ENCODE measurements at regions not wholly inside any gene's neighbourhood (a gene's known extent, or its start where the extent isn't known, plus 50 kb on each side); places are given as distances from the start of the nearest gene placed in this dataset.
A peak's percentile ranks its signal among the peaks of the same experiment; 100 is the strongest.
"Not testable (repeated sequence)": the region's sequence is repeated elsewhere in the genome, so short reads cannot be mapped to it uniquely, and the experiment has no call there.

DNA sequence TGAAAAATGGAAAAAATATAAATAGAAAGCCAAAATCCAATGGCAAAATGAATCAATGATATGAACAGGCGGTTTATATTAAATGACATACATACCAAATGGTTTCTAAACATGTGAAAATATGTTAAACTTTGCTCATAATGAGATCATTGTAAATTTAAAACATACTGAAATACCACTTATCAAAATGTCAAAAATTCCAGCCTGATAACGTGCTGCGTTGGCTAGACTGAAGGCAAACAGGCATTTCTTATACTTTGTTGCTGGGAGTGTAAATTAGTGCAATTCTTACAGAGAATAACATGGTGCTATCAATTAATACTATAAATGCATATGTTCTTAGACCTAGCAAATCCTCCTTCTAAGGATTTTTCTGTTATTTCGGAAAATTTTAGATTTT is 225.8 kb upstream of the FAM3C start:
- no peak for DNase-seq (ENCODE audit: low read depth)

DNA sequence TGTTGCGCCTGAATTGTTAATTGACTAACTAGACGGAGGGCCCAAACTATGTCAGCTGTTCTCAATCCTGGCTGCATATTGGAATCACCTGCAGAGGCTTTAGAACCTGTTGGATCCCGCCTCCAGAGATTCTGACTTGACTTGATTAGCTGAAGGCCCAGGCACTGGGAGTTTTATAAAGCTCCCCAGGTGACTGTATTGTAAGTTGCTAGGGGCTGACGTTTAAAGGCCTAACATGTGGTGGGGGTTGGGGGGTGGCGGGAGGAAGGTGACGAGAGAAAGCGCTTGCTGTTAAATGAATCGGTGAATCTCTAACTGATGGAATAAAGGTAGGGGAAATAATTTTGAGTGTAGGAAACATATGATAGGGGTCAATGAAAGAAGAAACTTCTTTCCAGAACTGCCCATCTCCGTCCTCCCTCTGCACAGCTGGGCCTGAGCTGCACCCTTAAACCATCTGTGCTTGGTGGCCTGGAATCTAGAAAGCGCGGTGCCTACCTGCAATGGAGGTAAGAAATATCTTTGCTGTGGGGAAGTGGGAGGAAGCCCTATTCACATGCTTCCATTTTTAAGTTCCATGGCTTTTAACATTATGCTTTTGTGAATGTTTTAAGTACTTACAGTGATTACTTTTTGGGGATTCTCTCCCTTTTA is 225.0 kb upstream of the FAM3C start:
- no peak for DNase-seq (ENCODE audit: low read depth)

- DNase-seq (ENCODE audit: low read depth): no peak
These were observed 224.1 kb upstream of the FAM3C start for GRCh38 chr7:121620206-121620605.

DNA sequence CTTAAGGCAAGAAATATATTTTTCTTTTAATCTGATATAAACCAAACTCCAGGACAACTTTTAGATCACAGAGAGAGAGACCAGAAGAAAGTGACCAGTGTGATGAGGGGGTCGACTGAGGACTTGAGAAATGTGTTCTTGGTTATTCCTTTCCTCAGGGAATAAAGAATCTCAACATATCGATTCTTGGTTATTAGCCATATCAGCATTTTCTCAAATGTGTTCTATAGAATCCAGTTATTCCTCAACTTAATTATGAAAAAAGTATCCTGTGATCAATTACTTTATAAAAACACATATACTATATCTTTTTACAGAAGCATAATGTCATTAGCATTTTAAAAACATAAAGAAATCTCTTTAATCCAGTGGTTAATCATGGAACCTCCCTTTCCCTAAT is 222.1 kb upstream of the FAM3C start:
- no peak for DNase-seq (ENCODE audit: low read depth)

DNA sequence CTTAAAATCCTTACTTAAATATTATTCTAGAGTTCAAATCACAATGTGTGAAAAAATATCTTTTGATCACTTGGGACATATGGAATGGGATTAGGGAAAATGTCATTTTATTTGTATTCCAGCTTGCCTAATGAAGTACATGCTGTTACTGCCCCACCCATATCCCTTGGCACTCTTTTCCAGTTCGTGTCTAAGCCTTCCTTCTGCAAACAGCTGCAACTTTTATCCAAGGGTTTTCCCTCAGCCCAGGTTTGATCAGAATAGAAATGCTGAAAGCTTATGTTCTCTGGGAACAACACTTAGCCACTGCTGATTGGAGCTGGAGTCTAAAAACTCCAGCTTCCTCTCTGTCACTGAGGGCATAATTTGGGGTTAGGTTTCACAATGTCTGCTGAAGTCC is 214.1 kb upstream of the FAM3C start:
- no peak for DNase-seq (ENCODE audit: low read depth)

DNA sequence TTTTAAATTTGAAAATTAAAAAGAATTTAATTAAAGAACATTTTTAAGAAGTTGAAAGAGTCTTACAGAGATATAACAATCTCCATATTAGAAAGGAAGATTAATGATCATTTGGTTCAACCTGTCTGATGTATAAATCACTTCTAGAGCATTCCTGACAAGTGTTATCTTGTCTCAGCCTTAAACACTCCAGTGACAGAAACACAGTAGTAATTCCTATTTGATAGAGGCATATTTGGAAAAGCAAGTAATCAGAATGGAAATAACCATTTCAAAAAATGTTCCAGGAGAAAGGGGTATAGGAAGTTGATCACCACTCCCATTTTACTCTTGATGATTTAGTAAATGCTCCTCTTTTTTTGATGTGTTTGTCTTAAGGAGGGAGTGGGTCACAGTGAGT is 213.1 kb upstream of the FAM3C start:
- DNase-seq (ENCODE audit: low read depth): no peak

DNA sequence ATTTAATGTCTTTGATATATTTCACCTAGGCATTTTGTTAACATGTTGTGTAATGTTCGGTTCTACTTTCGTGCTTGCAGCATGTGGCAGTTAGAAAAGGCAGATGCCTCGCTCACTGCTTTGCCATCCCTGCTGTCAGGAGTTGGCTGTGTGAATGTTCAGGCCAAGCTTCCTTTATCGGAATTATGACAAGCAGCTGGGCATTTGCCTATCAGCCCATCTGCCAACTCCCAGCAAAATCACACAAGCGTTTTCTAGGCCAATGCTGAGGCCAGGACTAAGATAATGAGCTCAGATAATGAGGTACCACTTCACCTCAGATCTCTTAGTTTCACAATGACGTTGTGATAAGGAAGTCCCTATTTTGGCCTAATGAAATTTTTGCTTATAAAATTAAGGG is 212.7 kb upstream of the FAM3C start:
- no peak for DNase-seq (ENCODE audit: low read depth)

GRCh38 chr7:121608183-121608582 is 212.1 kb upstream of the FAM3C start:
- DNase-seq (ENCODE audit: low read depth): not testable (repeated sequence)

DNA sequence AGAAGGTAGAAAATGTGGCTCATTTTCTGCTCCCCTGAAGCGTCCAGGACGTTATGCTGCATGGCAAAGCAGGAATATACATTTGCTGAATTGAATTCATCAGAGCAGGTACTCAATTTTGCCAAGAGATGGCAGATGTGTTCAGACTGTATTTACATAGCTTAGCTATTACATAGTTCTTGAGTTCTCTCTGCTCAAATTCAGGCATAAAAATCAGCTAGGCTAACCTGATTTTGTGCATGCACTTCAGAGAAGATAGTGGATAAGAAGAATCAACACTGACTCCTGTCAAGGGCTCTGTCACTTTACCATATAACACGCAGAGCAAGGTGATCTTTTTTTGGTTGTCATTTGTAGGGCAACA is 209.2 kb upstream of the FAM3C start:
- DNase-seq (ENCODE audit: low read depth): no peak

GRCh38 chr7:121604627-121605316 is 208.7 kb upstream of the FAM3C start:
- DNase-seq (ENCODE audit: low read depth): peak; percentile 47

DNA sequence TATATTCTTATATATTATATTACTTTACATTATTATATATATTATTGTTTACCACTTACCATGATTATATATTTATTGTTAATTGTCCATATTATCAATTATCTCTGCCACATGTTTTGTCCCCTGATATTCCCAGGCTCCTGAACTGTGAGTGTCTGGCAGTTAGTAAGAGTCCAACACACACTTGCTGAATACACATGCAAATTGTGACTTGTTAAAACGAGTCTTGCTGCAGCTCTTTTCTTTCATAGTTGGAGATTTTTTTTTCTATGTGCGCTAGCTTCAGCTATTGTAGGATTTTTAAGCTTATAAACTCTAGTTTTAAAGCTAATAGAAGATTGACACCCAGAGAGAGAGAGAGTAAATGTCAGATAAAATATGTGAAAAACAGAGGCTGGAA is 207.8 kb upstream of the FAM3C start:
- DNase-seq (ENCODE audit: low read depth): no peak

DNA sequence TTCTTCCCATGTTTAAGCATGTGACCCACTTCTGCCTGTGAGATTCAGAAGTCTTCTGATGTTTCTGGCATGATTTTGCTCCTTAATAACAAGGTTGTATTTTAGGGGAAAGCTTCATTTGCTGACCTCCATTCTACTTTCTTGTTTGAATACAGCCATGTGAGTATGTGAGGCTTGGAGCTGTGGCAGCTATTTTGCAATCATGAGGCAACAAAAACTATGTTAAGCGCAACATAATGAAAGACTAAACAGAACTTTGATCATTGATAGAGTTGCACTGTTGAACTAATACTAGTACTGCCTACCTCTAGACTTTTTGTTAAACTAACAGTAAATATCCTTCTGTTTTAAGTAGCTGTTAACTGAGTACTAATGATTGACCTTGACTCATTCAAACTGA is 203.8 kb upstream of the FAM3C start:
- no peak for DNase-seq (ENCODE audit: low read depth)

GRCh38 chr7:121595758-121596696 is 199.9 kb upstream of the FAM3C start:
- DNase-seq (ENCODE audit: low read depth): no peak

- no peak for DNase-seq (ENCODE audit: low read depth)
These were observed 195.8 kb upstream of the FAM3C start for GRCh38 chr7:121591926-121592325.

DNA sequence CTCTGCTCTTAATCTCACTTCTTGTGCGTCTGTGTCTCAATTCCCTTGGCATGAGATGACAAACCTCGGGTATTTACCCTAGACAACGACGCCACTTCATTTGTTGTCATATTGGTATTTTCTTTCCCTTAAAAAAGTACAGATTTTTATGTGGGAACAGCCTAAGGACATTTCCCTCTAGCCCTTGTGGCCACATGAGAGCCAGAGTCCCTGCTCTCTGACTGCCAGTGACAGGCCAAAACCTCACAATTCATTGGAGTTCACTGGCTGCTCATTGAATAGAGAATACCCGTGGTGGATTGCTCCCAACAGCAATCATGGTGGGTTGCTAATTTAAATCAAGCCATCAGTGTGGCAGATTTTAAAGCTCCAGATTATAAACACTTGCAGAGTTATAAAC is 191.3 kb upstream of the FAM3C start:
- no peak for DNase-seq (ENCODE audit: low read depth)

DNA sequence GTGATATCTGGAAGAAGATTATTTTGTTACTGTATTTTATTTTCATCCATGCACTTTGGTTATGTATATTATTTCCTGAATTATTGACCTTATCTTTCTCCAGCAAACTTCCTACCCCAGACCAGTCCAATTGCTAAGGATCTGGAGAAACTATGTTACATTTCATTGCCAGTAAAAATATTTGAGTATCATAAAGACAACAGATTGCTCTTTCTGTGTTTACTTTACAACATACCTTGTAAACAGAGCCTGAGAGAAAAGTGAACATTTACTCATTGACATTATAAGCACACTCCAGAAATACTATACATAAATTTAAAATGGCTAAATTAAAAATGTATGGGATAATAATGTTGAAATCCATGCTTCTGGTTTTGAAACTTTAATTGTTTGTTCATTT is 186.2 kb upstream of the FAM3C start:
- no peak for DNase-seq (ENCODE audit: low read depth)

DNA sequence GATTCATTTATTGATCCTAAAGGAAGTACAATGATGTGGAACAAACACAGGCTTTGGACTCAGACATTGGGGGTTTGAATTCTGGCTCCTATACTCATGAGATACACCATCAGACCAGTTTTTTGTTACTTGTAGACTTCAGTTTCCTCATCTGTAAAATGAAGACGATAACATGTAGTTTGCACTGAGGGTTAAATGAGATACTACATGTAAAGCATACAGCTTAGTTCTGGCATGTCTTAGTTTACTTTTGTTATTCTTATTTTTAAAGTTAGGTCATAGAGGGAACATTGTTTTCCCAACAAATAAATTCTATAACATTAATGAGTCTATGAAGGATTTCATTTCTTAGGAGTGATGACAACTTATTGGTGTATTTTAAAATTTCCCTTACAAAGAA is 183.5 kb upstream of the FAM3C start:
- DNase-seq (ENCODE audit: low read depth): no peak

DNA sequence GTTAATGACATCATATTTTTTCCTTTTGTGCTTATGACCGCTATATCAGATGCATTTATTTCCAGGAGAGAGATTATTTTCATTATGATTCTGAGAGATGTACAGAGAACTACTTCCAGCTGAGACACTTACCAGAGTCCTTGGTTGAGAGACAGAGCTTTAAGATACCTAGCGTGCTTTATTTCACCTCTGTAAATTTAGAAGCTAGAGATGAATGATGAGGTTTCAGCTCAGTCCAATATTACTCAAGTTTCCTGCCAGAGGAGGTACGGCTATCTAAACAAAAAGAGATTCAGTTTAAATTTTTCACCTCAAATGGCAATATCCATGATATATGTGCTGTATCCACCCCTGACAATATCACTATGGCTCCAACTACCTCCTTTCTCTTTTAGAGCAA is 182.6 kb upstream of the FAM3C start:
- DNase-seq (ENCODE audit: low read depth): no peak

GRCh38 chr7:121576148-121576917 is 180.2 kb upstream of the FAM3C start:
- no peak for DNase-seq (ENCODE audit: low read depth)

DNA sequence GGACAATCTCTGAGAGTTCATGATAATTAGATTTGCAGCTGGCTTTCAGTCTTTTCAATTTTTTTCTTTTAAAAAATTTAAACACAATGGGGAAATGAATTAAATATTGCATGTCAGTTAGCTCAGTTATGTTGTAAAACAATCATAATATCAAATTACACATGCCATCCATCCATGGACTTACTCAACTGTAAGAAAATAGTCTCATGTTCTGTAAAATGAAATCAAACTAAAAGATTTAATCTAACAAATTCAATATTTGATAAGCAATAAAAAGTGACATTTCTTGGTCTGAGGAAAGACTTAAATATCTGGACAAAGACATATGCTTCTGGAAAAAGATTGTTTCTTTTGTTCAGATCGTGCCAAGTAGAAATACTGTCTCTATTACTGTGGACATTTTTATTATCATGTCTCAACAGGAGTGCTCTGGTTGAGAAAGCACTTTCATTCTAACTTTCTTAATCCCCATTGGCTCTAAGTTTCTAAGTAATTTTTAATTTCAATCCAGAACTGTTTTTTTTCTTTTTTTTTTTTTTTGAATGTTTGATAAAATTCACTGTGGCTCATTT is 179.2 kb upstream of the FAM3C start:
- no peak for DNase-seq (ENCODE audit: low read depth)

GRCh38 chr7:121574109-121574508 is 178.0 kb upstream of the FAM3C start:
- DNase-seq (ENCODE audit: low read depth): no peak
